ENCODE measurements at regions not wholly inside any gene's neighbourhood (a gene's known extent, or its start where the extent isn't known, plus 50 kb on each side); places are given as distances from the start of the nearest gene placed in this dataset.

DNA sequence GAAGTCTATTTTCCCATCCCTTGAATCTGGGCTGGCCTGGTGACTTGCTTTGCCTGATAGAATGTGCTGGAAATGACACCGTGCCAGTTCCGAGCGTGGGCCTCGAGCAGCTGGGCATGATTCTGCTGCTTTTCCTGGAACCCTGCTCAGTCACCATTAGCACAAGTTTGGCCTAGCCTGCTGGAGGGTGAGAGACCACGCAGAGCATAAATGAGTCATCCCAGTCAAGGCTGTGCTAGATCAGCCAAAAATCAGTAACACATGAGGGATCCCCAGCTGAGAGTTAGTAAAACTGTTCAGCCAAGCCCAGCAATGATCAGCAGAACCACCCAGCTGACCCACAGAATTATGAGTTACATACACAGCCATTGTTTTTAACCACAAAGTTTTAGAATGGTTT lies 74.8 kb upstream of the TOP1 start:
- TF ChIP-seq, protein P1, sequence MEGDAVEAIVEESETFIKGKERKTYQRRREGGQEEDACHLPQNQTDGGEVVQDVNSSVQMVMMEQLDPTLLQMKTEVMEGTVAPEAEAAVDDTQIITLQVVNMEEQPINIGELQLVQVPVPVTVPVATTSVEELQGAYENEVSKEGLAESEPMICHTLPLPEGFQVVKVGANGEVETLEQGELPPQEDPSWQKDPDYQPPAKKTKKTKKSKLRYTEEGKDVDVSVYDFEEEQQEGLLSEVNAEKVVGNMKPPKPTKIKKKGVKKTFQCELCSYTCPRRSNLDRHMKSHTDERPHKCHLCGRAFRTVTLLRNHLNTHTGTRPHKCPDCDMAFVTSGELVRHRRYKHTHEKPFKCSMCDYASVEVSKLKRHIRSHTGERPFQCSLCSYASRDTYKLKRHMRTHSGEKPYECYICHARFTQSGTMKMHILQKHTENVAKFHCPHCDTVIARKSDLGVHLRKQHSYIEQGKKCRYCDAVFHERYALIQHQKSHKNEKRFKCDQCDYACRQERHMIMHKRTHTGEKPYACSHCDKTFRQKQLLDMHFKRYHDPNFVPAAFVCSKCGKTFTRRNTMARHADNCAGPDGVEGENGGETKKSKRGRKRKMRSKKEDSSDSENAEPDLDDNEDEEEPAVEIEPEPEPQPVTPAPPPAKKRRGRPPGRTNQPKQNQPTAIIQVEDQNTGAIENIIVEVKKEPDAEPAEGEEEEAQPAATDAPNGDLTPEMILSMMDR (IDR thresholded peaks at IDR 0.05): no peak
- no peak for TF ChIP-seq POLR2AphosphoS5 (IDR thresholded peaks at IDR 0.05)
- no peak for TF ChIP-seq POLR2A (IDR thresholded peaks at IDR 0.05)
